Gastrocnemius medialis (tissue), 4 donors: ENCODE measurements at regions not wholly inside any gene's neighbourhood (a gene's known extent, or its start where the extent isn't known, plus 50 kb on each side); places are given as distances from the start of the nearest gene placed in this dataset.

ENCODE experiments used
- CTCF ChIP-seq, 5 experiments: fragments of 450-650 bp in 3 of 5; fragments of 200-600 bp in 2 of 5; sonication (generic) in 2 of 5; IDR thresholded peaks in 4 of 5; conservative IDR thresholded peaks in 1 of 5; 1 replicate in 4 of 5; 2 replicates in 1 of 5; pipeline ENCODE4 v1.5.1; 2016 to 2019; ENCODE audit warnings: antibody characterized with exemption in 5 of 5, mild to moderate bottlenecking in 3 of 5, moderate library complexity in 3 of 5
- POLR2A ChIP-seq, 2 donors: fragments of 450-650 bp; IDR thresholded peaks; one replicate each; pipeline ENCODE4 v1.6.1; 2017; ENCODE audit warnings: antibody characterized with exemption in 2 of 2, mild to moderate bottlenecking in 2 of 2, moderate library complexity in 2 of 2

- TF ChIP-seq CTCF (IDR thresholded peaks at IDR 0.05 in 4 of 5, conservative IDR thresholded peaks at IDR 0.05 in 1 of 5) = no peak
- TF ChIP-seq POLR2A (IDR thresholded peaks at IDR 0.05) = no peak
Observed at GRCh38 chr13:34555988-34556387, 386.1 kb upstream of the NBEA start.
